GM10248 (cell line): ENCODE measurements at regions not wholly inside any gene's neighbourhood (a gene's known extent, or its start where the extent isn't known, plus 50 kb on each side); places are given as distances from the start of the nearest gene placed in this dataset.

ENCODE experiments used
- CTCF ChIA-PET: fragments of 300-600 bp; sonication (Branson Sonifier 250); formaldehyde crosslinking; extraction: SDS; loops from one replicate; lab custom pipeline; 2021; ENCODE audit warnings: antibody characterized with exemption; lab: Yijun Ruan, JAX
- POLR2A ChIA-PET: fragments of 350-650 bp; sonication (Branson Sonifier 250); formaldehyde crosslinking; extraction: SDS; loops from one replicate; lab custom pipeline; 2020; ENCODE audit warnings: antibody characterized with exemption; lab: Yijun Ruan, JAX
- DNase-seq: peaks from one replicate; pipeline ENCODE4 v3.0.0; 2012; ENCODE audit errors: extremely low spot score
- TF ChIP-seq, protein P1 (sequence below): IDR thresholded peaks from 2 replicates; pipeline ENCODE4 v1.5.1; 2012; ENCODE audit warnings: mild to moderate bottlenecking, low read depth; ENCODE audit errors: extremely low read depth, missing control alignments, control extremely low read depth

DNA sequence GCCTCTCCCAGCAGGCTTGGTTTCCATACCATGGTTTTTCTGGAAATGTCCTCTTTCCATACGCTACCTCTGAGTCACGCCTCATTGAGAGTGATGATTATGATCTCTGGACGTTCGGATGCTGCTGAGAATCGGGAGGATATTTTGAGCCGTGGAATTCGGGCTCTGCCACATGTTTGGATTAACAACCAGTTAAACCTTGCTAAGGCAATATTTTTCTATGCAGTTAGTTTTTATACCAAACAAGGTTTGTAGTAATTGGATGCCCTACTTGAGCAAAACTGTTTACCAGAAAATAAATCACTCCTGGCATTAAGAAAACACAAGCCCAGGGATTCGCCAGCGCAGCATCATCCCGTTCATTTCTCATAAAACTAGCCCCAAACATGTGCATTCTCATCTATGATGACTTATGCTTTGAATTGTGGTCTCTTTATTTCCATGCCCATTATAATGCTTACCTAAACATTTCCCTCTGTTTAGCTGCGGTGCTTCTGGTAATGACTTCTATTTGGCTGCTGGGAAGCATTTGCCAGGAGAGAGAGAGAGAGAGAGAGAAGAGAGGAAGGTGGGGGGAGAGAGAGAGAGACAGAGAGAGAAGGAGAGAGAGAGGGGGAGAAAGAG, 198.9 kb downstream of the CLIC5 start:
- ChIA-PET POLR2A (no interaction called here), CTCF (interaction anchor here (1.0 to 1.1 kb wide), 2 partner anchors 8 to 106 kb away, joined by 3 read pairs; no protein-coding TSS in a partner anchor)
- DNase-seq = no peak
- TF ChIP-seq, protein P1, sequence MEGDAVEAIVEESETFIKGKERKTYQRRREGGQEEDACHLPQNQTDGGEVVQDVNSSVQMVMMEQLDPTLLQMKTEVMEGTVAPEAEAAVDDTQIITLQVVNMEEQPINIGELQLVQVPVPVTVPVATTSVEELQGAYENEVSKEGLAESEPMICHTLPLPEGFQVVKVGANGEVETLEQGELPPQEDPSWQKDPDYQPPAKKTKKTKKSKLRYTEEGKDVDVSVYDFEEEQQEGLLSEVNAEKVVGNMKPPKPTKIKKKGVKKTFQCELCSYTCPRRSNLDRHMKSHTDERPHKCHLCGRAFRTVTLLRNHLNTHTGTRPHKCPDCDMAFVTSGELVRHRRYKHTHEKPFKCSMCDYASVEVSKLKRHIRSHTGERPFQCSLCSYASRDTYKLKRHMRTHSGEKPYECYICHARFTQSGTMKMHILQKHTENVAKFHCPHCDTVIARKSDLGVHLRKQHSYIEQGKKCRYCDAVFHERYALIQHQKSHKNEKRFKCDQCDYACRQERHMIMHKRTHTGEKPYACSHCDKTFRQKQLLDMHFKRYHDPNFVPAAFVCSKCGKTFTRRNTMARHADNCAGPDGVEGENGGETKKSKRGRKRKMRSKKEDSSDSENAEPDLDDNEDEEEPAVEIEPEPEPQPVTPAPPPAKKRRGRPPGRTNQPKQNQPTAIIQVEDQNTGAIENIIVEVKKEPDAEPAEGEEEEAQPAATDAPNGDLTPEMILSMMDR = no peak

GRCh38 chr6:45815466-45816125, 200.1 kb downstream of the CLIC5 start:
- DNase-seq = no peak
- TF ChIP-seq, protein P1 = no peak
- ChIA-PET CTCF (no interaction called here), POLR2A (no interaction called here)

DNA sequence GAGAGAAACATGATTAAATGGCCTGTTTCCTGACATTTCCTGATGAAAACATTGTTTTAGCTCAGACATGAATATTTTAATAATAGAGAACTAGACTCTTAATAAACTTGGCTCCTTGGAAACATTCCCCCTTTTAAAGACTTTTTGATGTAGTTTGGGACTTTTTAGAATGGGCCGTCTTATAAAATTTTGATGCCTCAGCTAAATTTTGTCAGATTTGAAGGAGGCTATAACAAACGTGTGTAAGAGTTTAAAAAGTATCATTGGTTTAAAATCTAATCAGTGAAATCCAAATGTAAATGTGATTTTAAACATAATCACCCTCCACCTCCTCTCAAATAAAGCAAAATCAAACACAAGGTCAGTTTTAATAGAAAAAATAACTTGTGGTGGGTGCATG, 200.9 kb downstream of the CLIC5 start:
- ChIA-PET CTCF (interaction anchor here (1.3 kb wide), 1 partner anchor 19 kb away, joined by 6 read pairs; no protein-coding TSS in a partner anchor), POLR2A (no interaction called here)
- TF ChIP-seq, protein P1 = no peak
- no peak for DNase-seq

GRCh38 chr6:45813943-45814342, 201.7 kb downstream of the CLIC5 start:
- ChIA-PET CTCF (interaction anchor here (0.9 to 1.3 kb wide), 3 partner anchors 17 to 99 kb away, joined by 4 to 6 read pairs (median 4); no protein-coding TSS in a partner anchor), POLR2A (no interaction called here)
- DNase-seq = no peak
- TF ChIP-seq, protein P1 = no peak

DNA sequence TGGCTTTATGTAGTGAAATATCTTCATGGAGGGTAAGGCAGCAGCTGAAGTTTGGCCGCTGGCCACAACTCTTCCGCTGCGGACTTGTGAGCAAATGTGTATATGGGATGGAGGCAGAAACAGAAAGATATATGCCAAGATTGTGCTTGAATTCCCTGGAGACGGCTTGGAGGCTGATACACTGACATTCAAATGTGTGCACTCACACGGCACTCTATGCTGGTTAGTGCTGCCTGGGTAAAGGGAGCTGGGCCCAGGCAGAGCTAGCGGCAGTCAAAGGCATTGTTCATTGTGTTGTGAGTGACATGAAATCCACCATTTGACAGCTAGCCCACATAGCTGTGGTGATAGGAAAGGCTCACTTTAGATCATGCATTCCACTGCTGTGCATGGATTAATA, 202.7 kb downstream of the CLIC5 start:
- CTCF ChIA-PET = interaction anchor here (1.2 to 1.8 kb wide), 3 partner anchors 17 to 118 kb away, joined by 3 to 7 read pairs (median 4); no protein-coding TSS in a partner anchor
- POLR2A ChIA-PET = no interaction called here
- no peak for DNase-seq
- TF ChIP-seq, protein P1 = no peak

- ChIA-PET CTCF (interaction anchor here (0.8 to 2.0 kb wide), 4 partner anchors 9 to 102 kb away, joined by 3 to 4 read pairs (median 3); no protein-coding TSS in a partner anchor), POLR2A (no interaction called here)
- TF ChIP-seq, protein P1 = no peak
- DNase-seq = no peak
Observed at GRCh38 chr6:45808917-45809316, 206.7 kb downstream of the CLIC5 start.
